GM18505 (cell line): ENCODE measurements at regions not wholly inside any gene's neighbourhood (a gene's known extent, or its start where the extent isn't known, plus 50 kb on each side); places are given as distances from the start of the nearest gene placed in this dataset.

Experiments
- ATAC-seq: cut with Tn5 transposase; IDR thresholded peaks from one replicate; pipeline ENCODE4 v1.9.1; 2021; ENCODE audit not compliant: unreplicated experiment
- POLR2A ChIP-seq: IDR thresholded peaks from 4 replicates; pipeline ENCODE4 v1.6.1; 2011; ENCODE audit warnings: borderline replicate concordance; ENCODE audit not compliant: insufficient read depth, insufficient read length; ENCODE audit errors: extremely low read depth

DNA sequence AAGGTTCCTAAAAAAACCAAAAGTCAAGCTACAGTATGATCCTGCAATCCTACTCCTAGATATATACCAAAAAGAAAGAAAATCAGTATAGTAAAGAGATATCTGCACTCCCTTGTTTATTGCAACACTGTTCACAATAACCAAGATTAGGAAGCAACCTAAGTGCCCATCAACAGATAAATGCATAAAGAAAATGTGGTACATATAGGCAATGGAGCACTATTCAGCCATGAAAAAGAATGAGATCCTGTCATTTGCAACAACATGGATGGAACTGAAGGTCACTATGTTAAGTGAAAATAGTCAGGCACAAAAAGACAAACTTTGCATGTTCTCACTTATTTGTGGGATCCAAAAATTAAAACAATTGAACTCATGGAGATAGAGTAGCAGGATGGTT is 1159.5 kb upstream of the AUTS2 start:
- no peak for ATAC-seq
- no peak for TF ChIP-seq POLR2A

DNA sequence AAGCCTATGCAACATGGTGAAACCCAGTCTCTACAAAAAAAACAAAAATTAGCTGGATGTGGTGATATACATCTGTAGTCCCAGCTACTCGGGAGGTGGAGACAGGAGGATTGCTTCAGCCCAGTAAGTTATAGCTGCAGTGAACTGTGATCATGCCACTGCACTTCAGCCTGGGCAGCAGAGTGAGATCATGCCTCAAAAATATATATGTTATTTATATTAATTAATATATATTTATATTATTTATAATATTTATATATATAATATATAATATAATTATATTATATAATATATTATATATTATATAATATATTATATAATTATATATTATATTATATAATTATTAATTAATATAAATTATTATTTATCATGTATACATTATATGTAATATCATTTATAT is 1158.4 kb upstream of the AUTS2 start:
- no peak for ATAC-seq
- TF ChIP-seq POLR2A: no peak

DNA sequence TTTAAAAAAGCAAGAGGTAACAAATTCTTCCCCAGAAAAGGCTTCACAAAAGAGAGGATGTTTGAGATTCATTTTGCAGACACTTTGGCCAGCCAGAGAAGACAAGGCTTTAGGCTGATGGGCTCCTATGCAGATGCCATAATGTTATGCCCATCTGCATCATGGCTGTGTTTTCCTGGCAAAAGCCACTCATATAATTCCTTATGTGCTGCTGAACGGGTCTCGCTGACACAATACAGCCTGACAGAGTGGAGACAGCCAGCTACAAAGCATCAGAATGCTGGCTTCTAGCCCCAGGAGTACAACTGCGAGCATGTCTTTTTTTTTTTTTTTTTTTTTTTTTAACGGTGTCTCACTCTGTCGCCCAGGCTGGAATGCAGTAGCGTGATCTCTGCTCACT is 1157.4 kb upstream of the AUTS2 start:
- no peak for TF ChIP-seq POLR2A
- no peak for ATAC-seq

DNA sequence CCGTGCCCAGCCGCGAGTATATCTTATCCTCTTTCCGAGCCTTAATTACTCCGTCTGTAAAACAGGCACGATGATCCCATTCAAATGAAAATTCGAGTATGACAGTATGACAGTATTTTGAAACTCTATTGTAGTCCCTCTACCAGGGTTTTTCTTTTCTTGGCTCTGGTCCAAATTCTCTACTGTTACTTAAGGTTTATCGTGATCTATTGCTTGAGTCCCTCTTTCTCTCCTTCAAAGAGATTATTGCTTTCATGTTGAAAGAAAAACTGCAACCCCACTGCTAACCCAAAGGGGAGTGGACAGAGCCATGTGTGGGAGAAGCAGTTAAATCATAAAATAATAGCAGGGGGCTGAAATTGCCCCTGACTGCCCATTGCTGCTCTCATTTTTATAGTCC is 1156.6 kb upstream of the AUTS2 start:
- TF ChIP-seq POLR2A: no peak
- ATAC-seq: no peak

DNA sequence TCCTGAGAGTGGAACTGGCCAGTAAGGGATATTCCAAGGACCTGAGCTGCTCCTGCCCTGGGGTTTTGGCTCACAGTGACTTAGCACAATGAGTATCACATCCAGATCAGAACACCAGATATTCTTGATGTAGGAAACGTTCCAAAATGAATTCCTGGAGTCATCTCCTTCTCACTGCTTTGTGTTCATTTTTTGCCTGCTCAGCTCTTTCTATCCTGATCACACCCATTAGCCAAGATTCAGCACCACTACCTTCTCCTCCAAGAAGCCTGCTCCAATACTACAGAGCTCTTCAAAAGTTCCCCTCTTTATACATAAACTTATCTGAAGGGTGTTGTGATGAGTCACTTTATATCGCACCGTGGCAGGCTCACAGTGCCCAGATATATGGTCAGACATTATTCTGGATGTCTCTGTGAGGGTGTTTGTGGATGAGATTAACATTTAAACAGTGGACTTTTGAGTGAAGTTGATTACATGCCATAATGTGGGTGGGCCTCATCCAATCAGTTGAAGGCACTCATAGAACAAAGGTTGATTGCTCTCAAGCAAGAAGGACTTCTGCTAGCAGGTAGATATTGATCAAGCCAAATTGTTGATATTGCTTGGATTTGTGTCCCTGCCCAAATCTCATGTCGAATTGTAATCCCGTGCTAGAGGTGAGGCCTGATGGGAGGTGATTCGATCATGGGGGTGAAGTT is 1155.2 kb upstream of the AUTS2 start:
- ATAC-seq: no peak
- TF ChIP-seq POLR2A: no peak

DNA sequence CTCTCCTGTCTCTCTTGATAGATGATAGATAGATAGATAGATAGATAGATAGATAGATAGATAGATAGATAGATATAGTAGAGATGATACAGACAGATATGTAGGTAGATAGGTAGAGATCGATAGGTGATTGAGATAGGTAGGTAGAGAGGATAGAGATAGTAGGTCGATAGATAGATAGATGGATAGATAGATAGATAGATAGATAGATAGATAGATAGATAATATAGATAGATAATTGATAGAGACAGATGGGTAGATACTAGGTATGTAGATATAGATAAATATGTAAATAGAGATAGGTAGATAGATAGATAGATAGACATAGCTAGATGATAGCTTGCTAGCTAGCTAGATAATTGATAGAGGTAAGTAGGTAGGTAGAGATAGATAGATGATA is 1154.2 kb upstream of the AUTS2 start:
- TF ChIP-seq POLR2A: no peak
- ATAC-seq: no peak

DNA sequence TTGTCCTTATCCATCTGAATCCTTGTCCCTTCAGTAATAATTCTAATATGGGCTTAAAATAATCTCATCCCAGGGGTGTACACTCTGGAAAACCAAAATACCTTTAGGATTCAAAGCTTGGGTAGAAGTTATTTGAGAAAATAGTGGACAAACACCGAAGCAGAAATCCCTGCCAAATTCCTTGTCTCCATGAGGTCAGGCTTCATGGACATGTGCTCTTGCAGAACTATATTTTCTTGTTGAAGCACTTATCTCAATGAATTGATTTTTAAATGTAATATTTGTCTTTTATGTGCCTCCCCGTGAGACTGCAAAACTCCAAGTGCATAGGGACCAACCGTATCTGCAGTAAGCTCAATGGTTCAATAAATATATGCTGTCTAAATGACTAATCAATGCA is 1153.3 kb upstream of the AUTS2 start:
- TF ChIP-seq POLR2A: no peak

DNA sequence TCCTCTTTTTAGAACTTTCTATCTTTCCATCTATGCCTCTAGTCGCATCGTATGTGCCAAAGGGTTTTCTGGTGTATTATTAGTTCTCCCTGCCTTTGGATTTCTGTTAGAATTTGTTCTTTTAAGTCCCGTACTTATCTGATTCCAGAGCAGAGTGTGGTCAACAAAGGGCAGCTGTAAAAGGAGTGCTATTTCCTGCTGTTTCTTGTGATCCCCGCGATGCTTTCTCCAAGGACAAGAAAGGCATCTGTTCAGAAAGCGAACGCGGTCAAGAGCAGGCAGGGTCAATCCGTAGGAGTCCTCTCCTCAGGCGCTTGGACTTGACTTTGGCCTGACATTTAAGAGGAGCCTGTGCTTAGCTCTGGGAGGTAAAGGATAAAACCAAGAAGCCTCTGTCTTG is 1152.1 kb upstream of the AUTS2 start:
- no peak for TF ChIP-seq POLR2A
- no peak for ATAC-seq

More for the DNA sequence above, 1153.3 kb upstream of the AUTS2 start:
- no peak for ATAC-seq

DNA sequence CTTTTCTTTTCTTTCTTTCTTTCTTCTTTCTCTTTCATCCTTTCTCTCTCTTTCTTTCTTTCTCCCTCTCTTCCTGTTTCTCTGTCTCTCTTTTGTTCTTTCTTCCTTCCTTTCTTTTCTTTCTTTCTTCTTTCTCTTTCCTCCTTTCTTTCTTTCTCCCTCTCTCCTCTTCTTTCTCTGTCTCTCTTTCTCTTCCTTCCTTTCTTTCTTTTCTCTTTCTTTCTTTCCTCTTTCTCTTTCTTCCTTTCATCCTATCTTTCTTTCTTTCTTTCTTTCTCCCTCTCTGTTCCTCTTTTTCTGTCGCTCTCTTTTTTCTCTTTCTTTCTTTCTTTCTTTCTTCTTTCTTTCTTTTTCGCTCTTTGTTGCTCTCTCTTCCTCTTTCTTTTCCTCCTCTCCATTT is 1149.2 kb upstream of the AUTS2 start:
- TF ChIP-seq POLR2A: no peak
- ATAC-seq: no peak

DNA sequence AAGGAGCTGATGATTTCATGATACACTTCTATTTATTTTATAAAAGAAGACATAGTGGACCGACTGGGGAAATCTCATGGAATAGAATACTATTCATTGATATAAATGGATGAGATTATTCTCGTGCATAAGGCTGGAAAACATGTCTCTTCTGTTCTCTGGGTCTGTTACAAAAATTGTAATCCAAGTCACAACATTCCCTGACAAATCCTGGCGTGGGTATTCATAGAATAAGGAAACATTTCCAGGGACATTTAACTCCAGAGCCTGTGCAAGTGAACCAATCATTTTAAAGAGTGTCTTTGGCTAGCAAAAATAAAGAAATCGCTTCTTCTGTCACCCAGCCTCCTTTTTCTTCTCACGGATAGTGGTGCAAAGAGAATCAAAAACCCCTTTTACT is 1148.5 kb upstream of the AUTS2 start:
- ATAC-seq: no peak
- TF ChIP-seq POLR2A: no peak

DNA sequence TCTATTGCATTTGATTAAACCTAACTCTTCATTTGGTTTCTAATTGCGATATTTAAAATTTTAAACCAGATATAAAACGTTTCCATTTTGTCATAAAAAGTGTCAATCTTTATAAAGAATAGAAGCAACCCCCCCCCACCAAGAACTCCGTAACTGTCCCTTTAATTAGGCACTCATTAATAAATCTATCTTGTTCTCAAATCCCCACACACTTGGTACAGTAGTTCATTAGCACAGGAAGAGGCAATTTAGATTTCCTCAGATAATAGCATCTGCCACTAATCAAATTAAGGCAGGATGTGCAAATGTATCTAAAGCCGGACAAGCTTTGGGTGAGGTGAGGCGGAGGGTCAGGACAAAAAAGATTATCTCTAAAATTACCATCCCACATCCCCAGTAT is 1143.3 kb upstream of the AUTS2 start:
- no peak for TF ChIP-seq POLR2A
- no peak for ATAC-seq

DNA sequence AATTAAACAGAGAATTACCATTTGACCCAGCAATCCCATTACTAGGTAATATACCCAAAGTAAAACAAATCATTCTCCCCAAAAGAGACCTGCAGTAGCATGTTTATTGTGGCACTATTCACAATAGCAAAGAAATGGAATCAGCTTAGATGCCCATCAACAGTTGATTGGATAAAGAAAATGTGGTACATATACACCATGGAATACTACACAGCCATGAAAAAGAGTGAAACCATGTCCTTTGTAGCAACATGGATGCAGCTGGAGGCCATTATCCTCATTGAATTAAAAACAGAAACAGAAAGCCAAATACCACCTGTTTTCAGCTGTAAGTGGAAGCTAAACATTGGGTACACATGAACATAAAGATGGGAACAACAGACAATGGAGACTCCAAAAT is 1141.8 kb upstream of the AUTS2 start:
- no peak for TF ChIP-seq POLR2A
- no peak for ATAC-seq

DNA sequence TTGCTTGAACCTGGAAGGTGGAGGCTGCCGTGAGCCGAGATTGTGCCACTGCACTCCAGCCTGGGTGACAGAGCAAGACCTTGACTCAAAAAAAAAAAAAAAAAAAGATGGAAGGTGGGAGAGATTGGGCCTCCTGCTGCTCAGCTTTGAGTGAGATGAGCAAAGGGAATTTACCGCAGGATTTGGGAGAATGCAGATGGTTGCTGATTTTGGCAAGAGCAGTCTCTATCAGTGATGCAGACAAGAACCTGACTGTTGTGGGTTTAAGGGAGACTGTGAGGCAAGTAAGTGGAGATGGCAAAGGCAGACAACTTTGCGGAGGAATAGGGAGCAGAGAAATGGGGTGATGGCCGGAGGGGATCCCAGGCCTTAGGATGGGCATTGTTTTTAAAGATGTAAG is 1140.8 kb upstream of the AUTS2 start:
- no peak for TF ChIP-seq POLR2A
- ATAC-seq: no peak

DNA sequence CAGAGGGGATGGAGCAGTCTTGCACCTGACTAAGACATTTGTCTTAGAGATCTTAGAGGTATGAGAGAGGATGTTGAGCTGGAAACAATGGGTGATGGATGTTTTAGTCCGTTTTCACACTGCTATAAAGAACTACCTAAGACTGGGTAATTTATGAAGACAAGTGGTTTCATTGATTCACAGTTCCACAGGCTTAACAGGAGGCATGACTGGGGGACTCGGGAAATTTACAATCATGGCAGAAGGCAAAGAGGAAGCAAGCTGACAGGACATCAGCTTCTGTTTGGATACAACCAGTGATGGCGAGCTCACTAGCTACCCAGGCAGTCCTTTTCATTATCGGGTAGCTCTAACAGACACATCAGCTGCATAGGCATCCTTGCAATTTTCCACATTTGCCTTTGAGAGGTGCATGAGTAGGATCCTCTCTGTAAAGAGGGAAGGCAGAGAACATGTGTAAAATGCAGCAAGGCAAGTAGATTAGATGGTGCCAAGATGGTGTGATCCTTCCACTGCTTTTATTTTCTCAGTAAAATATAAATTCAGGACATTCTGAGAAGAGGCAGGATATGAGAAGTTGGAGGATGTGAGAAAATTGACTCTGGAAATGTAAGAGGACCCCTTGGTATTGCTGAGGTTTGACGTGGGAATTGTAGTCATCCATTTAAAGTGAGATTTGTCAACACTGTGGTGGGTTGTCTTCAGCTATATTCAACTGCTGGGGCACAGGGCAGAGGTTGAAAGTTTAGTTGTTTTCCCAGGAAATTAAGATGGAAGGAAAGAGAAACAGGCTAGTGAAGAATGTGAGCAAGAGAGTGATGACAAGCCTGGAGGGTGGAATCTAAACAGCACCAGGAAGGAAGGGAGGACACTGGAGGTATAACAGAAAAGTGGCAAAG is 1140.0 kb upstream of the AUTS2 start:
- no peak for TF ChIP-seq POLR2A
- ATAC-seq: no peak
